ENCODE measurements at regions not wholly inside any gene's neighbourhood (a gene's known extent, or its start where the extent isn't known, plus 50 kb on each side); places are given as distances from the start of the nearest gene placed in this dataset.

GRCh38 chr15:99480016-99480810, 85.6 kb upstream of the MEF2A start:
- H3K27ac ChIP-seq, result no peak overlapping the region
- H3K36me3 ChIP-seq (replicated peaks), result no peaks in the 10 kb centered on the region
- in situ Hi-C loops (cut with HindIII; ENCODE audit: low pct_ligation_motif_present, low sequenced_read_pairs), result no loop called here
- no peaks in the 10 kb centered on the region for H3K27me3 ChIP-seq (replicated peaks)
- no peak for TF ChIP-seq CTCF (IDR thresholded peaks at IDR 0.05; ENCODE audit: low read depth, low read length, missing control alignments)
- DNase-seq, result no peak
- H3K4me3 ChIP-seq (ENCODE audit: low read depth, low read length), result no peak overlapping the region

- Histone ChIP-seq H3K4me3 (ENCODE audit: low read depth, low read length) (no peak overlapping the region), H3K27me3 (replicated peaks) (no peaks in the 10 kb centered on the region), H3K36me3 (replicated peaks) (no peaks in the 10 kb centered on the region), H3K27ac (no peak overlapping the region)
- in situ Hi-C loops (cut with HindIII; ENCODE audit: low pct_ligation_motif_present, low sequenced_read_pairs), result no loop called here
- no peak for TF ChIP-seq CTCF (IDR thresholded peaks at IDR 0.05; ENCODE audit: low read depth, low read length, missing control alignments)
- DNase-seq, result no peak
Observed at GRCh38 chr15:99481113-99481950, 84.5 kb upstream of the MEF2A start.

GRCh38 chr15:99481951-99482230, 83.9 kb upstream of the MEF2A start:
- no peak overlapping the region for H3K27ac ChIP-seq
- DNase-seq, result no peak
- no peaks in the 10 kb centered on the region for H3K27me3 ChIP-seq (replicated peaks)
- no peak for TF ChIP-seq CTCF (IDR thresholded peaks at IDR 0.05; ENCODE audit: low read depth, low read length, missing control alignments)
- no peak overlapping the region for H3K4me3 ChIP-seq (ENCODE audit: low read depth, low read length)
- no peaks in the 10 kb centered on the region for H3K36me3 ChIP-seq (replicated peaks)
- in situ Hi-C loops (cut with HindIII; ENCODE audit: low pct_ligation_motif_present, low sequenced_read_pairs), result no loop called here

GRCh38 chr15:99482993-99483392, 82.8 kb upstream of the MEF2A start:
- no peak for TF ChIP-seq CTCF (IDR thresholded peaks at IDR 0.05; ENCODE audit: low read depth, low read length, missing control alignments)
- no peak for DNase-seq
- no peak overlapping the region for H3K4me3 ChIP-seq (ENCODE audit: low read depth, low read length)
- H3K36me3 ChIP-seq (replicated peaks), result no peaks in the 10 kb centered on the region
- H3K27ac ChIP-seq, result no peak overlapping the region
- in situ Hi-C loops (cut with HindIII; ENCODE audit: low pct_ligation_motif_present, low sequenced_read_pairs), result no loop called here
- H3K27me3 ChIP-seq (replicated peaks), result no peaks in the 10 kb centered on the region

GRCh38 chr15:99485153-99485961, 80.4 kb upstream of the MEF2A start:
- DNase-seq, result no peak
- in situ Hi-C loops (cut with HindIII; ENCODE audit: low pct_ligation_motif_present, low sequenced_read_pairs), result no loop called here
- Histone ChIP-seq H3K27me3 (replicated peaks) (no peaks in the 10 kb centered on the region), H3K36me3 (replicated peaks) (no peaks in the 10 kb centered on the region), H3K4me3 (ENCODE audit: low read depth, low read length) (no peak overlapping the region), H3K27ac (no peak overlapping the region)
- TF ChIP-seq CTCF (IDR thresholded peaks at IDR 0.05; ENCODE audit: low read depth, low read length, missing control alignments), result no peak
